ENCODE measurements at regions not wholly inside any gene's neighbourhood (a gene's known extent, or its start where the extent isn't known, plus 50 kb on each side); places are given as distances from the start of the nearest gene placed in this dataset.

- TF ChIP-seq KDM1A (IDR thresholded peaks at IDR 0.05; ENCODE audit: borderline replicate concordance) (no peak), WRNIP1 (IDR thresholded peaks at IDR 0.05; ENCODE audit: borderline replicate concordance, low read depth, low read length) (no peak), FOXK2 (IDR thresholded peaks at IDR 0.05) (no peak), POLR2AphosphoS2 (IDR thresholded peaks at IDR 0.05; ENCODE audit: low read depth, low read length) (no peak), YY1 (IDR thresholded peaks at IDR 0.05; ENCODE audit: low read depth, low read length) (no peak), REST (IDR thresholded peaks at IDR 0.05; ENCODE audit: low read depth, low read length) (no peak), TAF1 (IDR thresholded peaks at IDR 0.05; ENCODE audit: borderline replicate concordance, low read depth, low read length) (no peak), PAX8 (IDR thresholded peaks at IDR 0.05) (no peak)
Observed at GRCh38 chr1:115211071-115211745, 121.9 kb upstream of the TSPAN2 start.

All from GM12878 (cell line).